NOMO-1 (cell line): ENCODE measurements at regions not wholly inside any gene's neighbourhood (a gene's known extent, or its start where the extent isn't known, plus 50 kb on each side); places are given as distances from the start of the nearest gene placed in this dataset.

Source experiments
- DNase-seq, 2 experiments: peaks; one replicate each; lab custom pipeline; 2025; ENCODE audit not compliant: unreplicated experiment in 2 of 2; lab: John Stamatoyannopoulos, UW

- no peak for DNase-seq
Measured at GRCh38 chr12:124240493-124240892, 54.4 kb upstream of the RFLNA start.

DNA sequence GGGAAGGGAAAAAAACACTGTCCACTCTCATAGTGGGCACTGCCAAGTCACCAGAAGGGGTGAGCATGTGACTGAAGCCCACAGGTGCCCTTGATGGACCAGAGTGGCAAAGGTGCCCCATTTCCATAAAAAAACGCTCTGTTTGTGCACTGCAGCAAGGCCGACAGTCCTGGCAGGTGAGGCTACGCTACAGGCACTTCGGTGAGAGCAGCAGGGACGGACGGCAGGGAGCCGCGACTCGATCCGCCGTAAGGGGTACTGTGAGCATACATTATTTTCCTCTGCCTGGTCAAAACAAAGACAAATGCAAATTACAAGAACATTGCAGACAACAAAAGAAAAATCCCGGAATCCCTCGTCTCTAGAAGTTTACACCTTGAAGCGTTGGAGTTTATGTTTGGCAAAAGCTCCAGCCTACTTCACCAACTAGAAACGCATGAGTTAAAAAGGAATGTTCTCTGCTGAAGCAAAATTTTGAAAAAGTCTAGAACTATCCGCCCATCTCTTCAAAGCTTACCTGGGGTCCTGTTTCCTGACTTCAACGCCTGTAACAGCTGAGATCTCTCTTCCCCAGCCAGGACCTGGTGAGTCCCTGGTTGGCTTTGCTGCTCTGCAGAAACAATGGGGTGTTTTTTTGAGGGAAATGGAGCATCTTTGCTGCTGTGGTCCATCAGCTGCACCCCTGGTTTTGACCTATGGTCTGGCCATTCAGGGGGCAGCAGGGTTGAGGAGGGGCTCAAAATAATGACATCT is 52.9 kb upstream of the RFLNA start:
- no peak for DNase-seq

- DNase-seq, result peak; percentile 44 to 65
Measured at GRCh38 chr12:124242529-124243065, 52.3 kb upstream of the RFLNA start.

- DNase-seq, result no peak
Measured at GRCh38 chr12:124243936-124244335, 51.0 kb upstream of the RFLNA start.
